Progenitor cell of endocrine pancreas (in vitro differentiated cells): ENCODE measurements at regions not wholly inside any gene's neighbourhood (a gene's known extent, or its start where the extent isn't known, plus 50 kb on each side); places are given as distances from the start of the nearest gene placed in this dataset.
"Not testable (repeated sequence)": the region's sequence is repeated elsewhere in the genome, so short reads cannot be mapped to it uniquely, and the experiment has no call there.

Source experiments
- DNase-seq: peaks from one replicate; pipeline ENCODE4 v3.0.0; 2021; ENCODE audit warnings: low spot score; ENCODE audit not compliant: unreplicated experiment
- H3K27ac Mint-ChIP-seq: 2 replicates; pipeline ENCODE4 v1.8.0; 2021; ENCODE audit warnings: mild to moderate bottlenecking, moderate library complexity, mixed read lengths
- H3K27me3 Mint-ChIP-seq: 2 replicates; pipeline ENCODE4 v1.8.0; 2021; ENCODE audit warnings: mixed read lengths
- H3K36me3 Mint-ChIP-seq: 2 replicates; pipeline ENCODE4 v1.8.0; 2022; ENCODE audit warnings: mixed read lengths; ENCODE audit not compliant: insufficient read depth
- H3K4me1 Mint-ChIP-seq: 2 replicates; pipeline ENCODE4 v1.8.0; 2021; ENCODE audit warnings: low read depth, mixed read lengths
- H3K4me3 Mint-ChIP-seq: 2 replicates; pipeline ENCODE4 v1.8.0; 2021; ENCODE audit warnings: low read depth, mild to moderate bottlenecking, moderate library complexity, mixed read lengths
- H3K9me3 Mint-ChIP-seq: 2 replicates; pipeline ENCODE4 v1.8.0; 2021; ENCODE audit warnings: low read depth, mixed read lengths
- TF ChIP-seq, protein P1 (sequence below): fragments of 200-600 bp; sonication (generic); IDR thresholded peaks from one replicate; pipeline ENCODE4 v1.5.0; 2021; ENCODE audit warnings: antibody characterized with exemption, mild to moderate bottlenecking; ENCODE audit not compliant: unreplicated experiment

DNA sequence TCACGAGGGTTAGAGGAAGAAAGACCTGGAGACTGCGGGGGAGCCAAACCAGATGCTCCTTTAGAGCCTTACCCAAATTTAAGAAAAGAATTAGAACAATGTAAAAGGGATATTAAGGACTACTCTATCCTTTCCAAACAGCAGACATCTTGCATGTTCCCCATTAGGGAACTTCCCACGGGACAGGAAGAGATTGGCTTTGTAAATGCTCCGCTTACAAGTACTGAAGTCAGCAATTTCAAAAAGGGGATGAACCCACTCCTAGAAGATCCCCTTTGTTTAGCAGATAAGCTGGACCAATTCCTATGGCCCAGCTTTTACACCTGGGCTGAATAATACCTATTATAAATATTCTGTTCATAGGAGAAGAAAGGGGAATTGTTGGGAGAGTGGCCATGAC lies 74.2 kb downstream of the APOBEC1 start:
- Mint-ChIP-seq H3K27me3 (no peaks in the 10 kb centered on the region), H3K27ac (no peak overlapping the region), H3K36me3 (peaks cover 6% of the 10 kb centered on the region), H3K9me3 (peaks cover 29% of the 10 kb centered on the region), H3K4me3 (no peak overlapping the region), H3K4me1 (no peaks in the 10 kb centered on the region)
- TF ChIP-seq, protein P1, sequence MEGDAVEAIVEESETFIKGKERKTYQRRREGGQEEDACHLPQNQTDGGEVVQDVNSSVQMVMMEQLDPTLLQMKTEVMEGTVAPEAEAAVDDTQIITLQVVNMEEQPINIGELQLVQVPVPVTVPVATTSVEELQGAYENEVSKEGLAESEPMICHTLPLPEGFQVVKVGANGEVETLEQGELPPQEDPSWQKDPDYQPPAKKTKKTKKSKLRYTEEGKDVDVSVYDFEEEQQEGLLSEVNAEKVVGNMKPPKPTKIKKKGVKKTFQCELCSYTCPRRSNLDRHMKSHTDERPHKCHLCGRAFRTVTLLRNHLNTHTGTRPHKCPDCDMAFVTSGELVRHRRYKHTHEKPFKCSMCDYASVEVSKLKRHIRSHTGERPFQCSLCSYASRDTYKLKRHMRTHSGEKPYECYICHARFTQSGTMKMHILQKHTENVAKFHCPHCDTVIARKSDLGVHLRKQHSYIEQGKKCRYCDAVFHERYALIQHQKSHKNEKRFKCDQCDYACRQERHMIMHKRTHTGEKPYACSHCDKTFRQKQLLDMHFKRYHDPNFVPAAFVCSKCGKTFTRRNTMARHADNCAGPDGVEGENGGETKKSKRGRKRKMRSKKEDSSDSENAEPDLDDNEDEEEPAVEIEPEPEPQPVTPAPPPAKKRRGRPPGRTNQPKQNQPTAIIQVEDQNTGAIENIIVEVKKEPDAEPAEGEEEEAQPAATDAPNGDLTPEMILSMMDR = no peak
- no peak for DNase-seq

DNA sequence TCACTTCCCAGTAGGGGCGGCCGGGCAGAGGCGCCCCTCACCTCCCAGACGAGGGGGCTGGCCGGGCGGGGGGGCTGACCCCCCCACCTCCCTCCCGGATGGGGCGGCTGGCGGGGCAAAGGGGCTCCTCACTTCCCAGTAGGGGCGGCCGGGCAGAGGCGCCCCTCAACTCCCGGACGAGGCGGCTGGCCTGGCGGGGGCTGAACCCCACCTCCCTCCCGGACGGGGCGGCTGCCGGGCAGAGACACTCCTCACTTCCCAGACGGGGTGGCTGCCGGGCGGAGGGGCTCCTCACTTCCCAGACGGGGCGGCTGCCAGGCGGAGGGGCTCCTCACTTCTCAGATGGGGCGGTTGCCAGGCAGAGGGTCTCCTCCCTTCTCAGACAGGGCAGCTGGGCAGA lies 75.6 kb downstream of the APOBEC1 start:
- not testable (repeated sequence) for H3K27ac Mint-ChIP-seq, H3K27me3 Mint-ChIP-seq, H3K36me3 Mint-ChIP-seq, H3K4me1 Mint-ChIP-seq, DNase-seq, H3K4me3 Mint-ChIP-seq
- peaks cover 38% of the 10 kb centered on the region for H3K9me3 Mint-ChIP-seq

DNA sequence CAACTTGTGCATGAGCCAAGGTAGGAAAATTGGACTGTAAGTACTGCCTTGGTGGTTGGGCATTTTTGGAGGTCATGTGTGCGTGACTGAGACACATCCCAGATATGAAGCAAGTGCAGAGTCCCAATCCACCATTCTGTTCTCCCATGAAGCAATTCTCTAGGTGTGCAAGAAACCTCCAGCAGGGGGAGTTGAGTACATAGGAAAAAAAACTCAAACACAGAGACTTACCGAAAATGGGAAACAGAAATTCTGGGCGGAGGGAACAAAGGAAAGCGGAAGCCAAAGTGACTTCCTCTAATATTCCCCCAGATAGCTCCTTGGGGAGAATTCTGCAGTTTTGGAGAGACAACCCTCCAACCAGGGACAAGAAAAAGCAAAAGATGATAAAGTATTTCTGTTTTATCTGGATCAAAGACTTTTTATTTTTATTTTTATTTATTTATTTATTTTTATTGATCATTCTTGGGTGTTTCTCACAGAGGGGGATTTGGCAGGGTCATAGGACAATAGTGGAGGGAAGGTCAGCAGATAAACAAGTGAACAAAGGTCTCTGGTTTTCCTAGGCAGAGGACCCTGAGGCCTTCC lies 76.9 kb downstream of the APOBEC1 start:
- H3K27me3 Mint-ChIP-seq, DNase-seq, H3K4me3 Mint-ChIP-seq, H3K4me1 Mint-ChIP-seq, H3K36me3 Mint-ChIP-seq, H3K27ac Mint-ChIP-seq: not testable (repeated sequence)
- H3K9me3 Mint-ChIP-seq = peaks cover 38% of the 10 kb centered on the region
- TF ChIP-seq, protein P1 = peak; percentile 57

DNA sequence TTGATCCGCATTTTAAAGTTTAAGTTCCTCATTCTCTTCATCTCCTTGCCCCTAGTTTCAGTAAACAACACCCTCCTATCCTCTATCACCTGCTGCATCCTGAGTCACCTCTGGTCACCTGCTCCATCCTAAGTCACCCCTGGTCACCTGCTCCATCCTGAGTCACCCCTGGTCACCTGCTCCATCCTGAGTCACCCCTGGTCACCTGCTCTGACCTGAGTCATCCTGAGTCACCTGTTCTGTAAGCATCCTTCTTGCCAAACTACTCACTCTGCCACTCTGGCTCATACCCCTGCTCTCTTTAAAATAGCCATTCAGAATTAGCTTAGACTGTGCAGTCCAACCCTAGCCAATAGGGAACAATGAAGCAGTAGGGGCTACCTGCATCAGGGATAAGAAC lies 80.6 kb upstream of the CD163 start:
- H3K27ac Mint-ChIP-seq, DNase-seq, H3K4me1 Mint-ChIP-seq, H3K36me3 Mint-ChIP-seq, H3K27me3 Mint-ChIP-seq, H3K4me3 Mint-ChIP-seq: not testable (repeated sequence)
- peaks cover 39% of the 10 kb centered on the region for H3K9me3 Mint-ChIP-seq

DNA sequence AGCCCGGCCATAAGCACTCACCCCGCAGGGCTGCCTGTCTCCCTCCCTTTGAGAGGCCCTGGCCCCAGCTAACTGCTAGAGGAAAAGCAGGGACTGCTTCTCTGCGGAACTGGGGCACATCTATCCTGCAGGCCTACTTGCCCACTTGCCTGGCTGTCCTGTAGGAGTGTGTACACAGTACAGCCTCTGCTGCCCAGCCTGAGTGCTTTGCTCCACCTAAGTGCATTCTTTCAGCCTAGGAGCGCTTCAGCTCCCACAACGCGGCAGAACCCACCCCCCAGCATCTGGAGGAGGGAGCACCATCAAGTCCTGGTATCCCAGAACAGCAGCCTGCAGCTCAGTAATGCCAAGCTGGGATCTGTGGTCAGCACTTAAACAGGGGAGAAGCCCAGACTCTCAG lies 79.9 kb upstream of the CD163 start:
- DNase-seq = no peak
- no peaks in the 10 kb centered on the region for H3K27me3 Mint-ChIP-seq
- H3K4me3 Mint-ChIP-seq = no peak overlapping the region
- H3K36me3 Mint-ChIP-seq = peaks cover 2% of the 10 kb centered on the region
- H3K4me1 Mint-ChIP-seq = no peaks in the 10 kb centered on the region
- H3K27ac Mint-ChIP-seq = no peak overlapping the region
- H3K9me3 Mint-ChIP-seq = peaks cover 40% of the 10 kb centered on the region
- TF ChIP-seq, protein P1 = no peak

DNA sequence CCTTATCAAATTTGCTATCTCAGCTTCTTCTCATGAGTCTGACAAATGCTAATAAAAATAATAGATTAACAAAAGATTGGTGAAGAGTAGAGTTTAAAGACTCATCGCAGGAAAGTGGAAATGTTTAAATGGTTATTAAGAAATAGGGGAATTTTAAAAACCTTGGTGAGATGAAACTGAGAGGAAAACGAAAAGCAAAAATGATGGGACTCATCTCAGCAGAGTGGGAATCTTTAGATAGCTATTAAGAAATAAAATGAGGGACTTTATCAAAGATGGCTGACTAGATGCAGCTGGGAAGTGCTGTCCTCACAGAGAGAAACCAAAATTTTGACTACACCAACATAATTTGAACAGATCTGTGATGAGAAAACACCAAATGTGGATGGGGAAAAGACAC lies 79.2 kb upstream of the CD163 start:
- Mint-ChIP-seq H3K36me3 (no peaks in the 10 kb centered on the region), H3K4me1 (no peaks in the 10 kb centered on the region), H3K27me3 (no peaks in the 10 kb centered on the region), H3K27ac (no peak overlapping the region), H3K4me3 (no peak overlapping the region), H3K9me3 (peaks cover 33% of the 10 kb centered on the region)
- DNase-seq = no peak
- TF ChIP-seq, protein P1 = no peak
